Mesodermal cell (in vitro differentiated cells): ENCODE measurements at regions not wholly inside any gene's neighbourhood (a gene's known extent, or its start where the extent isn't known, plus 50 kb on each side); places are given as distances from the start of the nearest gene placed in this dataset.

Experiments
- H3K27ac ChIP-seq: 2 replicates; pipeline ENCODE4 v1.7.0; 2013; ENCODE audit warnings: mild to moderate bottlenecking, low read depth, low read length, moderate library complexity; ENCODE audit not compliant: severe bottlenecking
- H3K36me3 ChIP-seq: 2 replicates; pipeline ENCODE4 v1.7.1; 2013; ENCODE audit warnings: mild to moderate bottlenecking, low read length, moderate library complexity; ENCODE audit not compliant: control insufficient read depth, insufficient read depth
- H3K4me1 ChIP-seq: one replicate; pipeline ENCODE4 v1.7.1; 2013; ENCODE audit warnings: mild to moderate bottlenecking, low read length; ENCODE audit not compliant: insufficient read depth, control insufficient read depth, poor library complexity, severe bottlenecking
- H3K4me3 ChIP-seq: 2 replicates; pipeline ENCODE4 v1.7.0; 2013; ENCODE audit warnings: low read length, control low read depth, mild to moderate bottlenecking; ENCODE audit not compliant: insufficient read depth, poor library complexity, severe bottlenecking; ENCODE audit errors: extremely low read depth
- H3K9me3 ChIP-seq: 2 replicates; pipeline ENCODE4 v1.7.1; 2013; ENCODE audit warnings: mild to moderate bottlenecking, low read length, moderate library complexity; ENCODE audit not compliant: control insufficient read depth
- WGBS, 2 experiments: methylation state at CpG; one replicate each; pipeline ENCODE4 v1.1.5; 2013; ENCODE audit warnings: missing lambda C conversion rate in 2 of 2; ENCODE audit not compliant: insufficient coverage in 2 of 2; 5-methylcytosine and 5-hydroxymethylcytosine counted together

DNA sequence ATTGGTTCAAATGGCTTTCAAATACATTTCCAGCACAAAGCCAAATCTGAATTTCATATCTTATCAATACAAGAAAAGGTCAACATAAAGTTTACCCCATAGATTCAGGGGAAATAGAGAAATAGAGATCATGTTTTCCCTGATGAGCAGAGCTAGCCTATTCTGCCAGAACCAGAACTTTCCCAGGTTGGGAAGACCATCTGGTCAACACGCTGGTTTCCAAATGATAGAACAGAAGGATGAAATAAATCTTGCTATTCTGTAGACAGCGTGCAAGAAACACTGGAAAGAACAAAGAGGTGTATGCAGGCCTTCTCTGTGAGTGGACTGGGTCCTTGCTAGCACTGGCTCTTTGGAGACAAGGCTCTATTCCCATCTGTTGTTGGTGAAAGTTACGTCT, 350.6 kb downstream of the NDFIP2 start:
- no peak overlapping the region for H3K27ac ChIP-seq
- H3K4me3 ChIP-seq: no peak overlapping the region
- peaks cover 3% of the 10 kb centered on the region for H3K4me1 ChIP-seq
- WGBS, 2 experiments: 90% methylated on average over 1 to 2 of the region's 3 CpGs
- H3K9me3 ChIP-seq: no peaks in the 10 kb centered on the region
- H3K36me3 ChIP-seq: no peaks in the 10 kb centered on the region

DNA sequence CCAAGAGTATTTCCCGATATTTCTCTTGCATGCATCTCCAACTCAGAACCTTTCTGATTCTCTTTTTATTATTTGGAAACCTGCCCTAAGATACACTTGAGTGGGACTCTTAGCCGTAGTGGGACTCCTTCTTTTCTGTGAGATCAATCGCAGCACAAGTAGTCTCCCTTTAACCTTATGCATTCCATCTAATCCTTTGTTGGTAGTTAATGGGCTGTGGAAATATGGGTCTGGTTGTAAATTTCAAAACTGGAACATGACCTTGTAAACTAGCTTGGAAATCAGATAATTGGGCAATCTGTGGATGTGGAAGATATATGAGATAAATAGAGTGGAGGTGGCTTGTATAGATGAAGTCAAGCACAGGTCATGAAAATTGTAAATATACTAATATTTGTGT, 350.0 kb downstream of the NDFIP2 start:
- no peaks in the 10 kb centered on the region for H3K9me3 ChIP-seq
- peaks cover 3% of the 10 kb centered on the region for H3K4me1 ChIP-seq
- H3K36me3 ChIP-seq: no peaks in the 10 kb centered on the region
- no peak overlapping the region for H3K4me3 ChIP-seq
- no peak overlapping the region for H3K27ac ChIP-seq
- 82 to 88% methylated on average over 1 of the region's 3 CpGs for WGBS, 2 experiments

DNA sequence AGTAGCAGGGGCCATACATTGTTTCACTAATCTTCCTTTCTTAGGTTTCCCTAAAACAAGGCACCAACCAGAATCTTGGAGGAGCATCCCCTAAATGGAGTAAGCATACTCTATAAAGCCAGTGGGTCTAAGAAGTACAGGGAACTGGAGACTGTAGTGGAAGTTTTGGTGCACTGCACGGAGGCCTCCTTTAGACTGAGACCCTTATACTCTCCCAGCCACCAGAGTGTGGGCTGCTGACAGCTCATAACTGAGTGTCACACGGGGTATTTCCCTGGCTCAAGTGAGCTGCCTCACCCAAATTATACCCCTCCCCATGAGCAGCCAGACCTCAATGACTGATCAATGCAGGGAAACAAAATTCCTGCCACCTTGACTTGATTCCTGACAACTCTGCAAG, 349.5 kb downstream of the NDFIP2 start:
- Histone ChIP-seq H3K27ac (no peak overlapping the region), H3K36me3 (no peaks in the 10 kb centered on the region), H3K4me1 (peaks cover 3% of the 10 kb centered on the region), H3K9me3 (no peaks in the 10 kb centered on the region), H3K4me3 (no peak overlapping the region)
- 80 to 100% methylated on average over 1 of the region's 2 CpGs for WGBS, 2 experiments

- H3K9me3 ChIP-seq: no peaks in the 10 kb centered on the region
- no peaks in the 10 kb centered on the region for H3K36me3 ChIP-seq
- H3K27ac ChIP-seq: no peak overlapping the region
- 86 to 100% methylated on average over 1 to 2 of the region's 2 CpGs for WGBS, 2 experiments
- H3K4me1 ChIP-seq: peaks cover 3% of the 10 kb centered on the region
- H3K4me3 ChIP-seq: no peak overlapping the region
Observed at GRCh38 chr13:79829880-79830279, 348.9 kb downstream of the NDFIP2 start.

DNA sequence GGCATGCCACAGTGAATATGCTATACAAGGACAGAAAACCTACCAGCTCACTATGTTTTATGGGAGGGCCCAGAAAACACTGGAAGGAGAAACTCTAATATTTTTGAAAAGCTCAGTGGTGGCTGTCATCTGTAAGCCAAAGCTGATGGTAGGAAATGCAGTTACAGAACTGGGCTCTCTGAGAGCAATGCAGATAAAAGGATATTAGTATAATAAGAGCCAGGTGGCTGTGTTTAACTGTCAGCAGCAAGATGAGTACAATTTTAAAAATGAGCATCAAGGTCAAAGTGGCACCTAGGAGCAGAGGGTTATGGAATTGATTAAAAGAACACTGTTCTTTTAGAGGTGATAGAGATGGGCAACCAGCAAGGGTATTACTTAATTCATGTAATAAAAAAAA, 345.0 kb downstream of the NDFIP2 start:
- peaks cover 10% of the 10 kb centered on the region for H3K9me3 ChIP-seq
- no peak overlapping the region for H3K27ac ChIP-seq
- H3K4me3 ChIP-seq: no peak overlapping the region
- H3K4me1 ChIP-seq: no peaks in the 10 kb centered on the region
- no peaks in the 10 kb centered on the region for H3K36me3 ChIP-seq

GRCh38 chr13:79815041-79815440, 334.1 kb downstream of the NDFIP2 start:
- Histone ChIP-seq H3K36me3 (no peaks in the 10 kb centered on the region), H3K4me1 (peaks cover 19% of the 10 kb centered on the region), H3K27ac (no peak overlapping the region), H3K9me3 (no peaks in the 10 kb centered on the region), H3K4me3 (no peak overlapping the region)
- no CpG with 5 or more reads among the region's 1 CpG for WGBS, 2 experiments

DNA sequence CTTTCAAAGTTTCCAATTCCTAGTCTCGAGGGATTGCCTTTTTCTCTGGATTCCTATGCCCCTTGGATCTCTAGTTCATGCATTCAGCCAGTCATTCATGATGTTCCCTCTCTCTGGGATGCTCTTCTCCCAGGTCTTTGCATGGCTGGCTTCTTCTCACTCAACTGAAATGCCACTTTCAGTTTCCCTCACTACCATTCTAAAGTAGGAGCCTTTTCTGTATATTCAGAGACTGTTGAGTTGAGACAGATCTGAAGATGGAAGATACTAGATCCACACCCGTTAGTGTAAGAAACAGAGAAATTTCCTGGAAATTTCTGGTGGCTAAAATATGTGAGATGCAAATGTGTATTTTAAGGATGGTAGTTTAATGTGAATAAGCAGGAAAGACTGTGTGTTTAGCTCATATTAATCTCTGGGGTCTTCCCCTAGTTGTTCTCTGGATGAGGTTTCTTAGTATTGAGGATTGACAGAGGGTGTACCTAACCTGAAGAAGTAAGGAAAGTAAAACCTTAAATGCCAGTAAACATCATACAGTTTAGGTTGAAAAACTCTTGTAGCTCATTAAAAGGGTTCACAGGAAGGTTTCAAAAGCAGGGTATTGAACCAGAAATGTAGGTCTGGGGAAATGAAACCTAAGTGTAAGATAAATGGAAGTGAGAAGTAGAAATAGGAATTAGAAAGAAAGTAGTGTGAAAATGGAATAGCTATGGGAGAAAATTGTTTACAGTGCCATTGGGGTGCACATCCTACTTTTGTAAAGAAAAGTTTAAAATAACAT, 331.3 kb downstream of the NDFIP2 start:
- Histone ChIP-seq H3K4me3 (no peak overlapping the region), H3K4me1 (peaks cover 24% of the 10 kb centered on the region), H3K27ac (no peak overlapping the region), H3K9me3 (peaks cover 8% of the 10 kb centered on the region), H3K36me3 (no peaks in the 10 kb centered on the region)
- WGBS, 2 experiments: 85 to 91% methylated on average over 2 of the region's 2 CpGs

- Histone ChIP-seq H3K27ac (peak overlapping the region; percentile 1), H3K4me1 (peaks cover 24% of the 10 kb centered on the region), H3K9me3 (peaks cover 8% of the 10 kb centered on the region), H3K36me3 (no peaks in the 10 kb centered on the region), H3K4me3 (no peak overlapping the region)
- 80% methylated on average over 1 of the region's 2 CpGs; no CpG with 5 or more reads in 1 of the 2 experiments for WGBS, 2 experiments
Observed at GRCh38 chr13:79811170-79811569, 330.2 kb downstream of the NDFIP2 start.

DNA sequence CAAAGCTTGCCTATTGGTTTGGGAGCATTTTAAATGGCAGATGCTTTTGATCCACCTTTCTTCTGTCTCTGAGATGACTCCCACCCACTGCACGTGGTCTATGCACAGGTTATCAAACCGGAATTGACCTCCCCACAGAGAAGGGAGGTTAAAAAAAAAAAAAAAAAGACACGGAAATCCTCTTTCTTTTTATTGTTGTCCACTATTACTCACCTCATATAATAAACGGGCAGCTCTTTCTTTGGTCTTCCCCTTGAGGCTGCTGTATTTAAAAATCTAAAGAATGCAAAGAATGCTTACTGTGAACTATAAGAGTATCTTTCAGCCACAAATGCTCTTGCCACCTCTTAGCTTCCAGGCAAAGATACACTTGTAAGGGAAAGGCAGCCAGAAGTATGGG, 329.7 kb downstream of the NDFIP2 start:
- Histone ChIP-seq H3K4me3 (no peak overlapping the region), H3K9me3 (peaks cover 8% of the 10 kb centered on the region), H3K27ac (peak overlapping the region; percentile 90), H3K4me1 (peaks cover 24% of the 10 kb centered on the region), H3K36me3 (no peaks in the 10 kb centered on the region)
- no CpG with 5 or more reads among the region's 4 CpGs for WGBS, 2 experiments

DNA sequence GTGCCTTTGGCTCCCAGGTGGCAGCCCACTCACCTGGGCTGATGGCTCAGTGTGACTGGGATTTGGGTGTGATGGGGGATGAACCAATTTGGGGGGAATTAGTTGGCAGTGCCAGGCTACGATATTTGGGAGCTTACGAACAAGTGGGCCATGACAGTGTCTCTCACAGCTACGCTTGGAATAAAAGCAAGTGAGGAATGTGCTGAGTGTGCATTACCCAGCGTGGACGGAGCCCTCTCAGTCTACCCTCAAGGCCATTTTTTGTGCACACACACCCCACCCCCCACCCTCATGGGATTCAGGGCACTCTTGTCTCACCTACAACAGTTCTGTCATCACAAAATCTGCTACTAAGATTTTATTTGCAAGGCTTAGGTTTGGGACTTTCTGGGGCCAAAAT, 329.1 kb downstream of the NDFIP2 start:
- H3K27ac ChIP-seq: peak overlapping the region; percentile 90
- WGBS, 2 experiments: 93 to 95% methylated on average over 3 of the region's 5 CpGs

GRCh38 chr13:79808475-79808874, 327.5 kb downstream of the NDFIP2 start:
- Histone ChIP-seq H3K4me1 (peaks cover 36% of the 10 kb centered on the region), H3K9me3 (peaks cover 8% of the 10 kb centered on the region), H3K36me3 (no peaks in the 10 kb centered on the region), H3K4me3 (no peak overlapping the region), H3K27ac (no peak overlapping the region)
- WGBS, 2 experiments: 100% methylated on average over 1 to 2 of the region's 3 CpGs

More for the DNA sequence above, 329.1 kb downstream of the NDFIP2 start:
- H3K9me3 ChIP-seq: peaks cover 8% of the 10 kb centered on the region
- H3K4me3 ChIP-seq: no peak overlapping the region
- peaks cover 28% of the 10 kb centered on the region for H3K4me1 ChIP-seq
- no peaks in the 10 kb centered on the region for H3K36me3 ChIP-seq
